ENCODE measurements at regions not wholly inside any gene's neighbourhood (a gene's known extent, or its start where the extent isn't known, plus 50 kb on each side); places are given as distances from the start of the nearest gene placed in this dataset.

GRCh38 chr5:147160902-147161700 is 73.7 kb upstream of the STK32A start:
- Histone ChIP-seq H3K36me3 (no peaks in the 10 kb centered on the region), H3K27ac (no peak overlapping the region), H3K9me3 (no peaks in the 10 kb centered on the region), H3K4me3 (no peak overlapping the region), H3K27me3 (no peaks in the 10 kb centered on the region), H3K4me1 (no peaks in the 10 kb centered on the region)
- intact Hi-C loops (cut with DNase I) = no loop called here
- no peak for DNase-seq (ENCODE audit: low spot score in 2 of 2)
- no peak for TF ChIP-seq CTCF (IDR thresholded peaks at IDR 0.05)

DNA sequence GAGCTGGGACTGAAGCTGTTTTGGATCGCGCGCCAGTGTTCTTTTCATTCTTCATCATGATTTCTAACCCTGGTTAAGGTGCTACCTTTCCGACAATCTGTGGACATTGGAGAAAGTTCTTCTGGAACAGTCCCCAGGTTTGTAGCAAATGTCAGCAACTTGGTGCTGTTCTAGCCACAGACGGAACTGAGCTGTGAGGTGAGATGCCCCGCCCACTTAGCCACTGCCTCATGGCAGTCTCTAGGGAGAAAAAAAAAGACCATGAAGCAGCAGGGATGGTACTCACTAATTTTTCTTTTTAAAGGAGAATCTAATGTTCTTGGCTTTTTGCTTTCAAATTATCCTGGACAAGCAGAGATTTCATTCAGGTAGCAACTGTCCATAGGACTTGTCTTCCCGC is 72.1 kb upstream of the STK32A start:
- H3K27me3 ChIP-seq = no peaks in the 10 kb centered on the region
- no peaks in the 10 kb centered on the region for H3K4me1 ChIP-seq
- DNase-seq (ENCODE audit: low spot score in 2 of 2) = no peak
- no peak overlapping the region for H3K4me3 ChIP-seq
- no peak for TF ChIP-seq CTCF (IDR thresholded peaks at IDR 0.05)
- intact Hi-C loops (cut with DNase I) = no loop called here
- no peak overlapping the region for H3K27ac ChIP-seq
- H3K36me3 ChIP-seq = no peaks in the 10 kb centered on the region
- H3K9me3 ChIP-seq = no peaks in the 10 kb centered on the region

DNA sequence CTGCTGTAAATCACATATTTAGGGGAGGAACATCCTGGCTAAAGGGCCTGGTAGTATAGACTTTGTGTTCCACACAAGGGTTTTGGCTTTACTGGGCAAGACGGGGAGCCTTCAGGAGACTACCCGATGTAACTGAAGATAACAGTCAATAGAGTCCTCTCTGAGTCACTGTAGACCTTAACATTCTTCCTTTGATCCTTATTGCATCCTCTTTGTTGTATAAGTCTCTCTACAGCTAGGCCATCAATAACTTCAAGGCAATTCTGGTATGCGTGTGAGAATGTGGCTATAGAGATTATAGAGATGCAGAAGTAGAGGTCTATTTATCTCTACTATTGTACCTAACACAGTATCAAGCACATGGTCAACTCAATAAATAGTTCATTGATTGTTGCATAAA is 67.3 kb upstream of the STK32A start:
- Histone ChIP-seq H3K36me3 (no peaks in the 10 kb centered on the region), H3K4me3 (no peak overlapping the region), H3K4me1 (no peaks in the 10 kb centered on the region), H3K27me3 (no peaks in the 10 kb centered on the region), H3K9me3 (no peaks in the 10 kb centered on the region), H3K27ac (no peak overlapping the region)
- no peak for DNase-seq (ENCODE audit: low spot score in 2 of 2)
- intact Hi-C loops (cut with DNase I) = no loop called here
- TF ChIP-seq CTCF (IDR thresholded peaks at IDR 0.05) = no peak

DNA sequence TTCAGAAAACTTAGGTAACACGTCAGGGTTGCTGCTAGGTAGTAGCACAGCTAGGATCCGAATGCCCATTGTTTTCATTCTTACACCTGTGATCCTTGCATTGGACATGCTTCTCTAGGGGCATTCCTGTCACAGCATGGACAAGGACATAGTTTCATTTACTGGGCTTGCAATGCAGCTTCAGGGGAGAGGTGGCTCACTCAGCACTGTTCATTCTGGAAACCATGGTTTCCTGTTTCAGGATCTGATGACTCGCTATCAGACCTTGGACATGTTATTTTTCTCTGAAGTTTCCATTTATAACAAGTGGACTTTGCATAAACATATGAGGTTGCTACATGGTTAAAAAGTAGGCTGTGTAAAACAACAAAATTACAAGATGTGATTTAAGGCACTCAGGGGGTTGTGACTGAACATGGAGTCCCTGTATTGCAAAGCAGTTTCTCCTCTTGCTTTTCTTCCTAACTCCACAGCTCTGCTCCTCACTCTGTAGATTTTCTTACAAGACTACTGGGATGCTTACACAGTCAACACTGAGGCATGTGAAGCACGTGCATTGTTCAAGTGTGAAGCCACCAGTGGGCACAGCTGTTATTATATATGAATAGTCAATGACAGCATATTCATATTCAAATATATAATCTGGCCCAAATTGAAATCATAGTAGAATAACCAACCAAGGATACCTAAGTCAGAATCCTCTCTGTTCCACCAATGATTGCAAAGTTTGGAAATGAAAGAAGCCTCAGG is 66.1 kb upstream of the STK32A start:
- TF ChIP-seq CTCF (IDR thresholded peaks at IDR 0.05) = no peak
- intact Hi-C loops (cut with DNase I) = no loop called here
- no peaks in the 10 kb centered on the region for H3K9me3 ChIP-seq
- H3K4me3 ChIP-seq = no peak overlapping the region
- no peaks in the 10 kb centered on the region for H3K27me3 ChIP-seq
- no peaks in the 10 kb centered on the region for H3K36me3 ChIP-seq
- DNase-seq (ENCODE audit: low spot score in 2 of 2) = no peak
- H3K4me1 ChIP-seq = no peaks in the 10 kb centered on the region
- no peak overlapping the region for H3K27ac ChIP-seq

GRCh38 chr5:147169399-147169798 is 65.4 kb upstream of the STK32A start:
- intact Hi-C loops (cut with DNase I) = no loop called here
- no peaks in the 10 kb centered on the region for H3K9me3 ChIP-seq
- H3K27ac ChIP-seq = no peak overlapping the region
- no peaks in the 10 kb centered on the region for H3K4me1 ChIP-seq
- DNase-seq (ENCODE audit: low spot score in 2 of 2) = no peak
- no peak overlapping the region for H3K4me3 ChIP-seq
- H3K27me3 ChIP-seq = no peaks in the 10 kb centered on the region
- H3K36me3 ChIP-seq = no peaks in the 10 kb centered on the region
- TF ChIP-seq CTCF (IDR thresholded peaks at IDR 0.05) = no peak
